Parathyroid adenoma (tissue), 2 donors: ENCODE measurements at regions not wholly inside any gene's neighbourhood (a gene's known extent, or its start where the extent isn't known, plus 50 kb on each side); places are given as distances from the start of the nearest gene placed in this dataset.

Experiments used
- H2AFZ ChIP-seq: fragments of 300-600 bp; sonication (generic); one replicate; pipeline ENCODE4 v1.7.0; 2017; ENCODE audit warnings: antibody characterized with exemption, mild to moderate bottlenecking
- H3K27ac ChIP-seq: fragments of 300-600 bp; sonication (generic); one replicate; pipeline ENCODE4 v1.7.0; 2017
- H3K27me3 ChIP-seq: fragments of 300-600 bp; sonication (generic); one replicate; pipeline ENCODE4 v1.7.0; 2017; ENCODE audit warnings: low read length; ENCODE audit not compliant: control insufficient read depth, insufficient read depth
- H3K36me3 ChIP-seq: fragments of 300-600 bp; sonication (generic); one replicate; pipeline ENCODE4 v1.7.0; 2017; ENCODE audit warnings: low read length; ENCODE audit not compliant: control insufficient read depth, insufficient read depth
- H3K4me1 ChIP-seq: fragments of 300-600 bp; sonication (generic); one replicate; pipeline ENCODE4 v1.7.0; 2017; ENCODE audit warnings: control low read depth
- H3K4me2 ChIP-seq: fragments of 300-600 bp; sonication (generic); one replicate; pipeline ENCODE4 v1.7.0; 2017; ENCODE audit warnings: low read length
- H3K4me3 ChIP-seq: fragments of 300-600 bp; sonication (generic); one replicate; pipeline ENCODE4 v1.7.0; 2017; ENCODE audit warnings: low read depth, low read length
- H3K79me2 ChIP-seq: fragments of 300-600 bp; sonication (generic); one replicate; pipeline ENCODE4 v1.7.0; 2017; ENCODE audit warnings: control low read depth
- H3K9ac ChIP-seq: fragments of 300-600 bp; sonication (generic); one replicate; pipeline ENCODE4 v1.7.0; 2017; ENCODE audit warnings: mild to moderate bottlenecking
- H3K9me3 ChIP-seq: fragments of 300-600 bp; sonication (generic); one replicate; pipeline ENCODE4 v1.7.0; 2017; ENCODE audit warnings: low read length; ENCODE audit not compliant: control insufficient read depth
- CTCF ChIP-seq: fragments of 300-600 bp; sonication (generic); IDR thresholded peaks from one replicate; pipeline ENCODE4 v1.7.0; 2017; ENCODE audit warnings: antibody characterized with exemption, mild to moderate bottlenecking
- donor health status: primary hyperparathyroidism.

- no peaks in the 10 kb centered on the region for H3K79me2 ChIP-seq
- no peak for TF ChIP-seq CTCF
- H3K4me1 ChIP-seq = no peaks in the 10 kb centered on the region
- H3K9ac ChIP-seq = no peak overlapping the region
- no peak overlapping the region for H3K4me3 ChIP-seq
- no peaks in the 10 kb centered on the region for H3K9me3 ChIP-seq
- H3K27ac ChIP-seq = no peak overlapping the region
- H2AFZ ChIP-seq = no peak overlapping the region
- H3K36me3 ChIP-seq = no peaks in the 10 kb centered on the region
- H3K4me2 ChIP-seq = no peak overlapping the region
- no peaks in the 10 kb centered on the region for H3K27me3 ChIP-seq
Measured at GRCh38 chr15:37361621-37362020, 261.3 kb upstream of the MEIS2 start.

GRCh38 chr15:37362414-37362813 is 262.1 kb upstream of the MEIS2 start:
- H3K4me1 ChIP-seq = no peaks in the 10 kb centered on the region
- no peak overlapping the region for H3K4me2 ChIP-seq
- H3K27ac ChIP-seq = no peak overlapping the region
- H3K4me3 ChIP-seq = no peak overlapping the region
- no peak overlapping the region for H3K9ac ChIP-seq
- H3K9me3 ChIP-seq = no peaks in the 10 kb centered on the region
- no peaks in the 10 kb centered on the region for H3K79me2 ChIP-seq
- H3K27me3 ChIP-seq = no peaks in the 10 kb centered on the region
- H3K36me3 ChIP-seq = no peaks in the 10 kb centered on the region
- TF ChIP-seq CTCF = no peak
- no peak overlapping the region for H2AFZ ChIP-seq

GRCh38 chr15:37368961-37369360 is 268.6 kb upstream of the MEIS2 start:
- H3K36me3 ChIP-seq = no peaks in the 10 kb centered on the region
- TF ChIP-seq CTCF = no peak
- no peaks in the 10 kb centered on the region for H3K9me3 ChIP-seq
- H3K4me3 ChIP-seq = no peak overlapping the region
- no peak overlapping the region for H3K4me2 ChIP-seq
- no peaks in the 10 kb centered on the region for H3K79me2 ChIP-seq
- no peak overlapping the region for H3K9ac ChIP-seq
- H3K4me1 ChIP-seq = no peaks in the 10 kb centered on the region
- no peaks in the 10 kb centered on the region for H3K27me3 ChIP-seq
- no peak overlapping the region for H3K27ac ChIP-seq
- H2AFZ ChIP-seq = no peak overlapping the region

GRCh38 chr15:37370941-37371340 is 270.6 kb upstream of the MEIS2 start:
- Histone ChIP-seq H2AFZ (no peak overlapping the region), H3K9me3 (no peaks in the 10 kb centered on the region), H3K4me2 (no peak overlapping the region), H3K79me2 (no peaks in the 10 kb centered on the region), H3K9ac (no peak overlapping the region), H3K36me3 (no peaks in the 10 kb centered on the region), H3K27ac (no peak overlapping the region), H3K4me1 (no peaks in the 10 kb centered on the region), H3K4me3 (no peak overlapping the region), H3K27me3 (no peaks in the 10 kb centered on the region)
- TF ChIP-seq CTCF = no peak

GRCh38 chr15:37372064-37372463 is 271.7 kb upstream of the MEIS2 start:
- H3K27ac ChIP-seq = no peak overlapping the region
- H3K4me2 ChIP-seq = no peak overlapping the region
- no peak overlapping the region for H3K9ac ChIP-seq
- no peaks in the 10 kb centered on the region for H3K27me3 ChIP-seq
- H3K4me3 ChIP-seq = no peak overlapping the region
- H3K4me1 ChIP-seq = no peaks in the 10 kb centered on the region
- no peaks in the 10 kb centered on the region for H3K79me2 ChIP-seq
- no peak overlapping the region for H2AFZ ChIP-seq
- no peaks in the 10 kb centered on the region for H3K36me3 ChIP-seq
- no peaks in the 10 kb centered on the region for H3K9me3 ChIP-seq
- TF ChIP-seq CTCF = no peak
